Sigmoid colon (tissue), 4 donors: ENCODE measurements at regions not wholly inside any gene's neighbourhood (a gene's known extent, or its start where the extent isn't known, plus 50 kb on each side); places are given as distances from the start of the nearest gene placed in this dataset.

Source experiments
- CTCF ChIP-seq, 4 experiments: fragments of 450-650 bp in 3 of 4; fragments of 200-600 bp in 1 of 4; IDR thresholded peaks; one replicate each; pipeline ENCODE4 v1.5.1; 2016 to 2019; ENCODE audit warnings: antibody characterized with exemption in 4 of 4, mild to moderate bottlenecking in 3 of 4, moderate library complexity in 2 of 4
- EP300 ChIP-seq, 4 donors: sonication (generic); formaldehyde crosslinking; IDR thresholded peaks; one replicate each; pipeline ENCODE4 v1.6.1; 2017; ENCODE audit warnings: antibody characterized with exemption in 4 of 4

GRCh38 chr5:165739079-165739741, 2233.8 kb downstream of the MAT2B start:
- TF ChIP-seq CTCF (IDR thresholded peaks at IDR 0.05) (no peak), EP300 (IDR thresholded peaks at IDR 0.05) (no peak)
